Tibial nerve (tissue), 3 donors: ENCODE measurements at regions not wholly inside any gene's neighbourhood (a gene's known extent, or its start where the extent isn't known, plus 50 kb on each side); places are given as distances from the start of the nearest gene placed in this dataset.

Experiments
- POLR2A ChIP-seq, 2 donors: fragments of 450-650 bp; IDR thresholded peaks; one replicate each; pipeline ENCODE4 v1.6.1; 2017; ENCODE audit warnings: antibody characterized with exemption in 2 of 2, mild to moderate bottlenecking in 2 of 2, moderate library complexity in 2 of 2
- TF ChIP-seq, protein P1 (sequence below), 5 experiments: fragments of 200-600 bp in 3 of 5; fragments of 450-650 bp in 2 of 5; sonication (generic) in 3 of 5; IDR thresholded peaks; one replicate each; pipeline ENCODE4 v1.5.1; 2016 to 2019; ENCODE audit warnings: antibody characterized with exemption in 5 of 5, mild to moderate bottlenecking in 3 of 5, moderate library complexity in 2 of 5

DNA sequence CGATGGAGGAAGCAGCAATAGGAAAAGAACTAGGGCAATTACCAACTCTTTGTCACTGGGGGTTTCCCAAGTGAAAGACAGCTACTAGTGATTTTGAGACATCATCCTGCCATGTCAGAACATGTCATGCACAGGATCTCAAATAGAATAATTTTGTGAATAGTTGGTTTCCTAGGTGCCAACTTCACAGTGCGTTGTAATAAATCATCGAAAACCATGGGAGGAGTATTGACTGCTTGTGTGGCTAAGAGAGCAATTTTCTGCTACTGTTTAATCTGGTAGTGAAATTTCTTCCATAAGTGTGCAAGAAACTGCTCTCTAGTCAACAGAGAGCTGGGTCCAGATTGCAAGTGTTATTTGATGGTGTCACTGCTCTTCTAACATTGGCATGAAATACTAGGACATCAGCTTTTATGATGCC is 168.6 kb downstream of the NNT start:
- TF ChIP-seq POLR2A (IDR thresholded peaks at IDR 0.05), result no peak
- TF ChIP-seq, protein P1, sequence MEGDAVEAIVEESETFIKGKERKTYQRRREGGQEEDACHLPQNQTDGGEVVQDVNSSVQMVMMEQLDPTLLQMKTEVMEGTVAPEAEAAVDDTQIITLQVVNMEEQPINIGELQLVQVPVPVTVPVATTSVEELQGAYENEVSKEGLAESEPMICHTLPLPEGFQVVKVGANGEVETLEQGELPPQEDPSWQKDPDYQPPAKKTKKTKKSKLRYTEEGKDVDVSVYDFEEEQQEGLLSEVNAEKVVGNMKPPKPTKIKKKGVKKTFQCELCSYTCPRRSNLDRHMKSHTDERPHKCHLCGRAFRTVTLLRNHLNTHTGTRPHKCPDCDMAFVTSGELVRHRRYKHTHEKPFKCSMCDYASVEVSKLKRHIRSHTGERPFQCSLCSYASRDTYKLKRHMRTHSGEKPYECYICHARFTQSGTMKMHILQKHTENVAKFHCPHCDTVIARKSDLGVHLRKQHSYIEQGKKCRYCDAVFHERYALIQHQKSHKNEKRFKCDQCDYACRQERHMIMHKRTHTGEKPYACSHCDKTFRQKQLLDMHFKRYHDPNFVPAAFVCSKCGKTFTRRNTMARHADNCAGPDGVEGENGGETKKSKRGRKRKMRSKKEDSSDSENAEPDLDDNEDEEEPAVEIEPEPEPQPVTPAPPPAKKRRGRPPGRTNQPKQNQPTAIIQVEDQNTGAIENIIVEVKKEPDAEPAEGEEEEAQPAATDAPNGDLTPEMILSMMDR (IDR thresholded peaks at IDR 0.05), result no peak
